Activated T-helper 1 cell treated with anti-CD3 and anti-CD28 coated beads, Interleukin-2, amount 50 U/mL, for 16 hours (primary cell): ENCODE measurements at regions not wholly inside any gene's neighbourhood (a gene's known extent, or its start where the extent isn't known, plus 50 kb on each side); places are given as distances from the start of the nearest gene placed in this dataset.
"Not testable (repeated sequence)": the region's sequence is repeated elsewhere in the genome, so short reads cannot be mapped to it uniquely, and the experiment has no call there.

Source experiments
- DNase-seq, 2 donors: peaks; one replicate each; pipeline ENCODE4 v3.0.0-alpha.2; 2020; ENCODE audit warnings: low read depth in 1 of 2, low spot score in 1 of 2

GRCh38 chr7:65146118-65146914 lies 139.8 kb upstream of the ERV3-1 start:
- not testable (repeated sequence) for DNase-seq

GRCh38 chr7:65145710-65146109 lies 139.2 kb upstream of the ERV3-1 start:
- not testable (repeated sequence) for DNase-seq

GRCh38 chr7:65145008-65145407 lies 138.5 kb upstream of the ERV3-1 start:
- DNase-seq = not testable (repeated sequence)

GRCh38 chr7:65144557-65144956 lies 138.1 kb upstream of the ERV3-1 start:
- DNase-seq = not testable (repeated sequence)

GRCh38 chr7:65144119-65144518 lies 137.6 kb upstream of the ERV3-1 start:
- DNase-seq = not testable (repeated sequence)

- not testable (repeated sequence) for DNase-seq
Observed at GRCh38 chr7:65141894-65142293, 135.4 kb upstream of the ERV3-1 start.

GRCh38 chr7:65141405-65141778 lies 134.9 kb upstream of the ERV3-1 start:
- not testable (repeated sequence) for DNase-seq

- not testable (repeated sequence) for DNase-seq
Observed at GRCh38 chr7:65140543-65141404, 134.3 kb upstream of the ERV3-1 start.

- not testable (repeated sequence) for DNase-seq
Observed at GRCh38 chr7:65136850-65137249, 130.4 kb upstream of the ERV3-1 start.

- not testable (repeated sequence) for DNase-seq
Observed at GRCh38 chr7:65133087-65133486, 126.6 kb upstream of the ERV3-1 start.

GRCh38 chr7:65132256-65132655 lies 125.8 kb upstream of the ERV3-1 start:
- not testable (repeated sequence) for DNase-seq

- DNase-seq = not testable (repeated sequence)
Observed at GRCh38 chr7:65127364-65127763, 120.9 kb upstream of the ERV3-1 start.

- DNase-seq = not testable (repeated sequence)
Observed at GRCh38 chr7:65124600-65124999, 118.1 kb upstream of the ERV3-1 start.

- DNase-seq = not testable (repeated sequence)
Observed at GRCh38 chr7:65105650-65106203, 99.2 kb upstream of the ERV3-1 start.

GRCh38 chr7:65100499-65100898 lies 94.0 kb upstream of the ERV3-1 start:
- DNase-seq = not testable (repeated sequence)

GRCh38 chr7:65081669-65082055 lies 75.2 kb upstream of the ERV3-1 start:
- not testable (repeated sequence) for DNase-seq

- peak; percentile 80 to 84 for DNase-seq
Observed at GRCh38 chr7:65080799-65081668, 74.5 kb upstream of the ERV3-1 start.

GRCh38 chr7:65074959-65075358 lies 68.5 kb upstream of the ERV3-1 start:
- DNase-seq = not testable (repeated sequence)

GRCh38 chr7:65073160-65073559 lies 66.7 kb upstream of the ERV3-1 start:
- DNase-seq = not testable (repeated sequence)

- not testable (repeated sequence) for DNase-seq
Observed at GRCh38 chr7:65071854-65072431, 65.5 kb upstream of the ERV3-1 start.
